ENCODE measurements at regions not wholly inside any gene's neighbourhood (a gene's known extent, or its start where the extent isn't known, plus 50 kb on each side); places are given as distances from the start of the nearest gene placed in this dataset.

GRCh38 chr3:21357241-21357640 lies 393.8 kb downstream of the ZNF385D start:
- DNase-seq, result no peak

GRCh38 chr3:21356402-21356801 lies 394.6 kb downstream of the ZNF385D start:
- DNase-seq, result no peak

DNA sequence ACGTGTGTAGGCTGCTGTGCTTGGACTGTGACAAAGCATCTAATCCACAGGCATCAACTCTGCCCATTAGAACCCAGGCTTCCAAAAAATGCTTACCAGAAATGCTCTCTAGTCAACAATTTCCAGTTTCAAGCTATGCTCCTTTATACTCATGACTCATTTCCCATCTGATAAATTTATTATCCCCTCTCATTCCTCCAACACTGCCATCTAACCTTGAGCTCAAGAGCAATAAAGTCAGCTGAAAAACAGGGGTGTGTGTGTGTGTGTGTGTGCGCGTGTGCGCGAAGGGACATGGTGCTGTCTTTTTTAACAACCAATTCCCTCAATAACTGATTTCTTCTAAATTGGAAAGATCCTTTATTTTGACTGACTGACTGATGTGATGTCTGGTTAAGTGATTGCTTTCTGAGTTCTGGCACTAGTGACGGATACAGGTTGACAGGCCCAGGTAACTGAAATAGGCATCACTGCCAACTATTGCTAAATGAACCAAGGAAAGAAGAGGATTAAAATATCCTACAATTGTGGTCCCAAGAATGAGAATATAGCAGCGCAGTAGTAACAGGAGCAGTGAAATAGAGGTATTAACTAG lies 405.5 kb downstream of the ZNF385D start:
- no peak for DNase-seq

DNA sequence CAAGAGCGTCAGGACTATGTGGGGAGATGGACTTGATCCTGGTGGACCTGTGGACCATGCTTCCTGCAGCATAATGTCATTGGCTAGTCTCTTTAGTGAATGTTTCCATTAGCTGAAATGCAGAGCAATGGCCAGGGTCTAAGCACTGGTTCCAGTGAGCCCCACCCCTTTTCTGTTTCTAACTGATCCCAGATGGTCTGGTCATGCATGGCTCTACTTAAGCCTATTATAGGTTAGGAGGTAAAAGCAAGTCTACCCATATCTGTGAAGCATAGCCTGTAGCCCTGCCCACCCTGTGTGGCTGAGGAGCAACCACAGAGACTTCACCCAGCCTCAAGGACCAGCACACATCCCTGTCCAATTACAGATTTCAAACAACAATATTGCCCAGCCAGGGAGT lies 419.2 kb downstream of the ZNF385D start:
- DNase-seq, result no peak

- no peak for DNase-seq
These were observed 419.7 kb downstream of the ZNF385D start for GRCh38 chr3:21331321-21331720.

DNA sequence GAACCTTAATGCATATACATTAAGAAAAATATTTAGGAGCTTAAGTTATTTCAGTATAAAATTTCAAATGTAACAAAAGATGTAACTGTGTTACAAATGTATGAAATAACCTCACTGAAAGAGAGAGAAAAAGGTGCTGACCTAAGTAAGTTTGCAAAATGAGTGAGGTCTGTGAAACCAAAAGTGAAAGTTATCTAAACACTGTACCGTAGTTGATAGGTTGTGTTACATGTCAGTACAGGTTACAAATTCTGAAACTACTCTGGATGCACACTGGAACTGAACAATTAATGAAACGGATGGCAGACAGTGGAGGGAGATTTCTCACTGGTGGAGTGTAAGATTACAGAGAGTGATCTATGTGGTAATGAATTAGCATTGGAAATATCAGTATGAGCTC lies 420.7 kb downstream of the ZNF385D start:
- no peak for DNase-seq

GRCh38 chr3:21328711-21329390 lies 422.2 kb downstream of the ZNF385D start:
- no peak for DNase-seq

- DNase-seq, result no peak
These were observed 424.1 kb downstream of the ZNF385D start for GRCh38 chr3:21326704-21327475.

GRCh38 chr3:21314688-21315087 lies 436.3 kb downstream of the ZNF385D start:
- no peak for DNase-seq

- DNase-seq, result no peak
These were observed 440.1 kb downstream of the ZNF385D start for GRCh38 chr3:21310891-21311290.

DNA sequence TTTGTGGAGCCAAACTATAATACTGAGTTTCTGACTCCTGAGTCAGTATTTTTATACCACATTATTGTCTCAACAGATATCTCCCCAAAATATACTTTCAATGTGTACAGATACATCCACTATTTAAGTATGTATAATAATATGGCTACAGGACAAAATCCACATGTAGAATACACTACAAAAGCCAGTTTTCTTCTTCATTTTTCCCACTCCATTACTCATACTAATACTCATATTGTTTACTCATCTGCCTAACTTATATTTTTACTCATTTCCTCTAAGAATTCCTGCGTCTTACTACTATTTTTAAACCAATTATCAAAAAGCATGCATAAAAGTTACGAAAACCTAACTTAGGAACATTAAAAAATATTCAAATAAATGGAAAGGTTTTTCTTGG lies 440.8 kb downstream of the ZNF385D start:
- no peak for DNase-seq

DNA sequence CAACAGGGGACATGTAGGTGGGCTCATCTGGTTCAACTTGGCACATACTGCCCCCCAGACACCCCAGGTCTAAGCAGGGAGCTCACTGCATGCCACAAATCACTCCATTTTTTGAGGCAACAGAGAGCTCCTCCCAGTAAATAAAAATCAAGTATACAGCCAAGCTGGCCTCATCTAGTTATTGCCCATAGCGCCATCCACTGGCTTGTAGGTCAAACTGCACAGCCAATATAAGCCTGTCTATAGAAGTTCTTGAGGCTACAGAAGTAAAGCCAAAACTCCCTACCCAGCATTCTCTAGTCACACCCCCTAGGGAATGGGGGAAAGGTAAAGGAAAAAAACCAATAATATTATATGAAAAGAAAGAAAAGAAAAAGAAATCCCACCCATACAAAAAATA lies 453.7 kb downstream of the ZNF385D start:
- DNase-seq, result no peak

GRCh38 chr3:21294768-21295167 lies 456.2 kb downstream of the ZNF385D start:
- DNase-seq, result no peak

DNA sequence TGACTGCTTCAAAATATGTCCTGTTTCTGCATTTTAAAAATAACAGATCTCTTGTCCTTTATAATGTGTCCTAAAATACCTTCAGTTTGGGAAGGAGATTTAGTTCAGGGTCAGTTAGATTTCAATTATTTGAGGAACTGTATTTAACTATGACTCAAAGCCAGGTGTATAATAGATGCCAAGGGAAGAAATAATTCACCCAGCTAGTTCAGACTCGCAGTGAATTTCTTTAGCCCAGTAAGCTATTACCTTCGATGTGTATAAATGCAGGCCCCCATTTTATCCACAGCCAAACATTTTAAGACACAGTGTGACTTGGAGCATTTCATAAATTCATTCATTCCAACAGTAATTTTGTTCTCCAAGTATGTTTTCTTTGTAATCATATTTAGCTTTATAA lies 458.0 kb downstream of the ZNF385D start:
- no peak for DNase-seq

- DNase-seq, result no peak
These were observed 460.5 kb downstream of the ZNF385D start for GRCh38 chr3:21290557-21290956.

DNA sequence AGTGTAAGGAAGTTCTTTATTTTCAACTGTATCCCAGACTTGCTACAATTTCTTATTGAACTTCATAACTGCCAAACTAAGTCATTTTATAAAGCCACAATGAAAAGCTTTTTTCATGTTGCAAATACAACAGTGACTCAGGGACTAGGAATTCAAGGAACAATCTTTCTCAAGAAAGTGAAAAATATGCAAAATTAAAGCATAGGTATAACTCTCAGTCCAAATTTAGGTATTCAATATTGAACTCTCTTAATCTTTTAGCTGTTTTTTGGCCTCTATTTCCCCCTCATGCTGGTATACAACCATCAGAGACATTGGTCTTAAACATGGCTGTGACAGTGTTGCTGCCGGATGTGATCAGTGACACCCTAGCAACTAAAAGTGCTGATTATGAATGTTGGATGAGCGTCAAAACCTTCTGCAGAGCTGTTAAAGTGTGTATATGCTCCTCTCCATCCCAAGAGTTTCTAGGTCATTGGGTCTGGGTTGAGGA lies 476.9 kb downstream of the ZNF385D start:
- no peak for DNase-seq

DNA sequence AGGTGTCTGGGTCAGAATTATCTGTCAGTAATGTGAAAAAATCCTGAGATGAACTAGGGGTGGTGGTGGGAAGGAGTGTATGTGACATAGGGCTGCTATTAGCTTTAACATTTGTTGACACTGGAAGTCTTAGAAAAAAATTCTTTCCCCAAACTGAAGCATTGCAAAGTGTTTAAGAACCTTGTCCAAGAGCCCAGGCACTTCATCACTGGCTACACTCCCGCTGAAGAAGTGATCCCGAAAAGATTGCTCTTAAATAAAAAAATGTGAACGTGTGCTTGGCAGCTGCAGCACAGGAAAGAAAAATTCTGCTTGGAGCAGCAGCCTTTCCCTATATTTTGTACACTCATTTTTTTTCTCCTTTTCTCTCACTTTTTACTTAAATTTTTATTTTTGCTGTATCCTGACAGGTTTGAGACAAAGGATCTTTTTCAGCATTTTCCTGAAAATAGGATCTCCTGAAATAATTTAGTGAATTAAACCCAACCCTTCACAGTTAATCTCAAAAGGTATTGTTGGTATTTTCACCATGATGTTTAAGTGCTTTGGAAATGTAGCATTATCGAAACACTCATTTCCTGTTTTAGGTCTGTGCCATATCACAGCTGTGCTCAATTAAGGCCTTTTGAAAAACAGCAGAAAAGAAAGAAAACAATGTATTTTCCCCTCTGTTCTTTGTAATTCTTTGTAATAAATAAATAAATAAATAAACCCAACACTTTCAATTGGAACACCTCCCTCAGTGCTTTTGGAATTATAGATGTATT lies 477.6 kb downstream of the ZNF385D start:
- DNase-seq, result no peak

GRCh38 chr3:21271606-21272016 lies 479.4 kb downstream of the ZNF385D start:
- DNase-seq, result no peak

GRCh38 chr3:21269882-21270281 lies 481.1 kb downstream of the ZNF385D start:
- no peak for DNase-seq

DNA sequence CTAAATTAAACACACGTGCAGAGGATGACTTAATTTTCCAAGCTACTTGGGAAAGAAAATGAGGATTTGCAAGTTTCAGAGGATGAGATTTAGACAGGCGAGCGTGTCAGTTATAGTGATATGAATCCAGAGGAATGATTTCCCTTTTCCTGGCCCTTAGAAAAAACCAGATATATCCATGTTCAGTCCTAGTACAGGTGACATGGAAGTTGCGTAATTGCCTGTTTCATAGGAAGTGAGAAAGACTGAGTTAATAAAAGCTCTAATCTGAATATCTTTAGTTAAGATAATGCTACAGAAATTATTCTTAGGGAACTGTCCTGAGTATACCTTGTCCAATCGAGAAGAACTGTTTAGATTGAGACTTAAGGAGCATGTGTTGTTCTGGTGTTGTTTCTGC lies 490.5 kb downstream of the ZNF385D start:
- no peak for DNase-seq

DNA sequence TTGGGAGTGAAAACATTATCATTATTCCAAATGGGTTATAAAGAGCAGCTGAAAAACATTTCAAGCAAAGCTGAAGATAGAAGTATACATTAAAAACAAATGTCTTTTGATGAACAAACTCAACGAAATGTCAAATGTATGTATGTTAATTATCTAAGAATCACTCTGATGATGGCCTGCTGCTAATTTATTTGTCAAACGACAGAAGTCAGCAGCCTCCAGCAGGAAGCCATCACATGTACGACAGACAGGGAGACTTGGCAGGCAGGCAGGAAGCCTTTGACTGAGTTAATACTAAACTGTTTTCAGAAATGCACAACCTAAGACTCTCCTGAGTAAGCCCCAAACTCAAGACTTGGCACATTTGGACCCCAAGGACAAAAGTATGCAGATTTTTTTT lies 491.1 kb downstream of the ZNF385D start:
- DNase-seq, result no peak

GRCh38 chr3:21256932-21257331 lies 494.1 kb downstream of the ZNF385D start:
- DNase-seq, result no peak

DNA sequence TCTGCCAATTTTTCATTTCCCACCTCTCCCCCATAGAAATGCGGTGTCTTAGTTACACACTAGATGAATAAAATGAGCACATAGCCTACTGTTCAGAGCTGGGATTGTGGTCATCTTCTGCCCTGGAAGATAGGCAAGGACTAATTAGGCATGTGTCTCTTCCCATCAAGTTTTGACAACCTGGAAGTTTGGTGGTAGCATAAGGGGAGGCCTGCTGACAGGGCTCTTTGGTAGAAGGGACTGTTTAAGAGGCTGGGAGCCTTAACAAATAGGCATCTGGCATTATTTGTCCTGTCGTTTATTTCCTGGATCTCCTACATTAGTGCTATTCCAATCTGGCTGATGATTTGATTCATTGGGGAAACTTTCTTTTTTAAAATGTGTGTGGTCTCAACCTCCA lies 512.3 kb downstream of the ZNF385D start:
- no peak for DNase-seq

All from activated CD8-positive, alpha-beta memory T cell treated with anti-CD3 and anti-CD28 coated beads, Interleukin-2, amount 50 U/mL, for 48 hours (primary cell).